WTC11 (cell line): ENCODE measurements at regions not wholly inside any gene's neighbourhood (a gene's known extent, or its start where the extent isn't known, plus 50 kb on each side); places are given as distances from the start of the nearest gene placed in this dataset.

Source experiments
- ATAC-seq: fragments of 200-7000 bp; cut with Tn5 transposase; 2 replicates; pipeline ENCODE4 v1.10.0; 2021; ENCODE audit warnings: mild to moderate bottlenecking, moderate library complexity
- CTCF ChIA-PET: fragments of 300-600 bp; sonication (Branson Sonifier 250); formaldehyde crosslinking; loops from one replicate; lab custom pipeline; 2021; ENCODE audit warnings: antibody characterized with exemption; lab: Charles Lee
- POLR2A ChIA-PET: fragments of 350-600 bp; sonication (Branson Sonifier 250); formaldehyde crosslinking; loops from one replicate; lab custom pipeline; 2021; ENCODE audit warnings: antibody characterized with exemption; lab: Charles Lee
- DNase-seq: peaks from one replicate; pipeline ENCODE4 v3.0.0; 2021; ENCODE audit warnings: low spot score
- H3K27ac Mint-ChIP-seq: 2 replicates; pipeline ENCODE4 v1.8.0; 2021; ENCODE audit warnings: mixed read lengths
- H3K27me3 Mint-ChIP-seq: 2 replicates; pipeline ENCODE4 v1.8.0; 2021; ENCODE audit warnings: low read depth, mild to moderate bottlenecking, moderate library complexity, mixed read lengths
- H3K36me3 Mint-ChIP-seq: 2 replicates; pipeline ENCODE4 v1.8.0; 2021; ENCODE audit warnings: mixed read lengths
- H3K4me1 Mint-ChIP-seq: 2 replicates; pipeline ENCODE4 v1.8.0; 2022; ENCODE audit warnings: mixed read lengths
- H3K4me3 Mint-ChIP-seq: 2 replicates; pipeline ENCODE4 v1.8.0; 2021; ENCODE audit warnings: mild to moderate bottlenecking, moderate library complexity, mixed read lengths
- H3K9me3 Mint-ChIP-seq: 2 replicates; pipeline ENCODE4 v1.8.0; 2021; ENCODE audit warnings: mixed read lengths
- ARID4B ChIP-seq: sonication (generic); formaldehyde crosslinking; IDR thresholded peaks from 2 replicates; pipeline ENCODE4 v1.8.0; 2023; ENCODE audit warnings: missing genetic modification reagents, mild to moderate bottlenecking, borderline replicate concordance
- ATF1 ChIP-seq: sonication (generic); formaldehyde crosslinking; IDR thresholded peaks from 2 replicates; pipeline ENCODE4 v1.8.1; 2023; ENCODE audit warnings: mild to moderate bottlenecking, moderate library complexity, missing genetic modification reagents
- ATF2 ChIP-seq: sonication (generic); formaldehyde crosslinking; IDR thresholded peaks from 2 replicates; pipeline ENCODE4 v1.8.1; 2022; ENCODE audit warnings: low read depth, missing genetic modification reagents, borderline replicate concordance
- CDX4 ChIP-seq: fragments of 250-450 bp; sonication (Bioruptor Pico); IDR thresholded peaks from 2 replicates; pipeline ENCODE4 v1.9.0; 2021; ENCODE audit warnings: moderate library complexity, mild to moderate bottlenecking, inconsistent platforms, borderline replicate concordance
- ELF4 ChIP-seq: sonication (generic); formaldehyde crosslinking; IDR thresholded peaks from 2 replicates; pipeline ENCODE4 v1.8.1; 2022; ENCODE audit warnings: low read depth, mild to moderate bottlenecking, moderate library complexity, missing genetic modification reagents
- FOXJ3 ChIP-seq: sonication (generic); formaldehyde crosslinking; IDR thresholded peaks from 2 replicates; pipeline ENCODE4 v1.9.0; 2021; ENCODE audit warnings: missing genetic modification reagents, mild to moderate bottlenecking, borderline replicate concordance
- JAZF1 ChIP-seq: fragments of 250-450 bp; sonication (Bioruptor Pico); IDR thresholded peaks from 2 replicates; pipeline ENCODE4 v1.9.0; 2021; ENCODE audit warnings: moderate library complexity, mild to moderate bottlenecking, inconsistent platforms
- NFYB ChIP-seq: sonication (generic); formaldehyde crosslinking; conservative IDR thresholded peaks from 2 replicates; pipeline ENCODE4 v1.8.0; 2022; ENCODE audit warnings: low read depth, missing genetic modification reagents
- TEAD1 ChIP-seq: sonication (generic); formaldehyde crosslinking; IDR thresholded peaks from 2 replicates; pipeline ENCODE4 v1.8.0; 2022; ENCODE audit warnings: mild to moderate bottlenecking, missing genetic modification reagents
- ZNF317 ChIP-seq: sonication (generic); formaldehyde crosslinking; IDR thresholded peaks from 2 replicates; pipeline ENCODE4 v1.8.1; 2023; ENCODE audit warnings: low read depth, mild to moderate bottlenecking, moderate library complexity, missing genetic modification reagents, borderline replicate concordance
- ZNF423 ChIP-seq: fragments of 250-450 bp; sonication (Bioruptor Pico); IDR thresholded peaks from 2 replicates; pipeline ENCODE4 v2.1.2; 2022; ENCODE audit warnings: mild to moderate bottlenecking, moderate library complexity
- ZSCAN18 ChIP-seq: fragments of 250-450 bp; sonication (Bioruptor Pico); IDR thresholded peaks from 2 replicates; pipeline ENCODE4 v2.1.2; 2022; ENCODE audit warnings: mild to moderate bottlenecking, moderate library complexity
- TF ChIP-seq, protein P1 (sequence below): sonication (generic); formaldehyde crosslinking; IDR thresholded peaks from 2 replicates; pipeline ENCODE4 v1.8.1; 2022; ENCODE audit warnings: low read depth, mild to moderate bottlenecking, moderate library complexity, missing genetic modification reagents, borderline replicate concordance
- TF ChIP-seq, protein P2 (sequence below): sonication (generic); formaldehyde crosslinking; IDR thresholded peaks from 2 replicates; pipeline ENCODE4 v1.8.1; 2022; ENCODE audit warnings: mild to moderate bottlenecking, moderate library complexity, missing genetic modification reagents
- TF ChIP-seq, protein P3 (sequence below): sonication (generic); formaldehyde crosslinking; IDR thresholded peaks from 2 replicates; pipeline ENCODE4 v1.8.0; 2023; ENCODE audit warnings: missing genetic modification reagents
- TF ChIP-seq, protein P4 (sequence below): sonication (generic); formaldehyde crosslinking; IDR thresholded peaks from 2 replicates; pipeline ENCODE4 v1.8.1; 2023; ENCODE audit warnings: mild to moderate bottlenecking, missing genetic modification reagents, moderate library complexity

GRCh38 chr19:56987184-56987583, 132.6 kb upstream of the USP29 start (continued):
- TF ChIP-seq FOXJ3 (CRISPR knock-in tag): no peak
- TF ChIP-seq, protein P1, sequence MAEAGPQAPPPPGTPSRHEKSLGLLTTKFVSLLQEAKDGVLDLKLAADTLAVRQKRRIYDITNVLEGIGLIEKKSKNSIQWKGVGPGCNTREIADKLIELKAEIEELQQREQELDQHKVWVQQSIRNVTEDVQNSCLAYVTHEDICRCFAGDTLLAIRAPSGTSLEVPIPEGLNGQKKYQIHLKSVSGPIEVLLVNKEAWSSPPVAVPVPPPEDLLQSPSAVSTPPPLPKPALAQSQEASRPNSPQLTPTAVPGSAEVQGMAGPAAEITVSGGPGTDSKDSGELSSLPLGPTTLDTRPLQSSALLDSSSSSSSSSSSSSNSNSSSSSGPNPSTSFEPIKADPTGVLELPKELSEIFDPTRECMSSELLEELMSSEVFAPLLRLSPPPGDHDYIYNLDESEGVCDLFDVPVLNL (CRISPR knock-in tag): no peak
- no peak for TF ChIP-seq ARID4B (CRISPR knock-in tag)
- no peak for TF ChIP-seq CDX4 (CRISPR knock-in tag)
- TF ChIP-seq ZNF423 (CRISPR knock-in tag): no peak
- TF ChIP-seq TEAD1: no peak
- TF ChIP-seq JAZF1 (CRISPR knock-in tag): no peak
- TF ChIP-seq ATF1 (CRISPR knock-in tag): no peak

- ATAC-seq (no peak), DNase-seq (no peak)
- POLR2A ChIA-PET: no interaction called here
- no peaks in the 10 kb centered on the region for H3K4me1 Mint-ChIP-seq
- no peak overlapping the region for H3K27ac Mint-ChIP-seq
- H3K27me3 Mint-ChIP-seq: peaks cover 26% of the 10 kb centered on the region
- CTCF ChIA-PET: no interaction called here
- TF ChIP-seq, protein P2, sequence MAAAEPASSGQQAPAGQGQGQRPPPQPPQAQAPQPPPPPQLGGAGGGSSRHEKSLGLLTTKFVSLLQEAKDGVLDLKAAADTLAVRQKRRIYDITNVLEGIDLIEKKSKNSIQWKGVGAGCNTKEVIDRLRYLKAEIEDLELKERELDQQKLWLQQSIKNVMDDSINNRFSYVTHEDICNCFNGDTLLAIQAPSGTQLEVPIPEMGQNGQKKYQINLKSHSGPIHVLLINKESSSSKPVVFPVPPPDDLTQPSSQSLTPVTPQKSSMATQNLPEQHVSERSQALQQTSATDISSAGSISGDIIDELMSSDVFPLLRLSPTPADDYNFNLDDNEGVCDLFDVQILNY (CRISPR knock-in tag): no peak
- TF ChIP-seq ELF4 (CRISPR knock-in tag): no peak
- no peak for TF ChIP-seq ZSCAN18 (CRISPR knock-in tag)
- no peak for TF ChIP-seq ZNF317 (CRISPR knock-in tag)
- TF ChIP-seq, protein P3, sequence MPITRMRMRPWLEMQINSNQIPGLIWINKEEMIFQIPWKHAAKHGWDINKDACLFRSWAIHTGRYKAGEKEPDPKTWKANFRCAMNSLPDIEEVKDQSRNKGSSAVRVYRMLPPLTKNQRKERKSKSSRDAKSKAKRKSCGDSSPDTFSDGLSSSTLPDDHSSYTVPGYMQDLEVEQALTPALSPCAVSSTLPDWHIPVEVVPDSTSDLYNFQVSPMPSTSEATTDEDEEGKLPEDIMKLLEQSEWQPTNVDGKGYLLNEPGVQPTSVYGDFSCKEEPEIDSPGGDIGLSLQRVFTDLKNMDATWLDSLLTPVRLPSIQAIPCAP (CRISPR knock-in tag): no peak
- TF ChIP-seq, protein P4, sequence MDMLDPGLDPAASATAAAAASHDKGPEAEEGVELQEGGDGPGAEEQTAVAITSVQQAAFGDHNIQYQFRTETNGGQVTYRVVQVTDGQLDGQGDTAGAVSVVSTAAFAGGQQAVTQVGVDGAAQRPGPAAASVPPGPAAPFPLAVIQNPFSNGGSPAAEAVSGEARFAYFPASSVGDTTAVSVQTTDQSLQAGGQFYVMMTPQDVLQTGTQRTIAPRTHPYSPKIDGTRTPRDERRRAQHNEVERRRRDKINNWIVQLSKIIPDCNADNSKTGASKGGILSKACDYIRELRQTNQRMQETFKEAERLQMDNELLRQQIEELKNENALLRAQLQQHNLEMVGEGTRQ: no peak
- TF ChIP-seq NFYB: no peak
- TF ChIP-seq ATF2: no peak
- peaks cover 77% of the 10 kb centered on the region for H3K9me3 Mint-ChIP-seq
- no peak overlapping the region for H3K4me3 Mint-ChIP-seq
- H3K36me3 Mint-ChIP-seq: peaks cover 76% of the 10 kb centered on the region
Measured at GRCh38 chr19:56988299-56988698, 131.5 kb upstream of the USP29 start.
